ENCODE measurements at regions not wholly inside any gene's neighbourhood (a gene's known extent, or its start where the extent isn't known, plus 50 kb on each side); places are given as distances from the start of the nearest gene placed in this dataset.
"Not testable (repeated sequence)": the region's sequence is repeated elsewhere in the genome, so short reads cannot be mapped to it uniquely, and the experiment has no call there.

DNA sequence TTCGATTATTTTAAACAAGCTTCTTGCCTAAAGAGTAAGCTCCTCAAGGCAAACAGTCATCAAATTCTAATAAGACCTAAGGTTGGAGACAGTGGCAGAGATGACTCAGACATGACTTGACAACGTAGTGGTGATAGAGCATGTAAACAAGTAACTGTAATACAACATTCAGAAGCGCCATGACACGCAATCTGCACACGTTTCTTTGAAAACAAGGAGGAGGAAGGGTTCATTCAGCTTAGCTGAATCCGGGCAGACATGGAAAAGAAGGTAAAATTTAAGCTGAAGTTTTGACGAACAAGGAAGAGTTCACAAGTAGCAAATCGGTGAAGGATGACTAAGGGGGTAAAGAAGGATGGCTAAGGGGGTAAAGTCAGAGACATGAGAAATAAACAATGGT lies 152.4 kb upstream of the ZC3H12C start:
- ATAC-seq: peak; percentile 71

DNA sequence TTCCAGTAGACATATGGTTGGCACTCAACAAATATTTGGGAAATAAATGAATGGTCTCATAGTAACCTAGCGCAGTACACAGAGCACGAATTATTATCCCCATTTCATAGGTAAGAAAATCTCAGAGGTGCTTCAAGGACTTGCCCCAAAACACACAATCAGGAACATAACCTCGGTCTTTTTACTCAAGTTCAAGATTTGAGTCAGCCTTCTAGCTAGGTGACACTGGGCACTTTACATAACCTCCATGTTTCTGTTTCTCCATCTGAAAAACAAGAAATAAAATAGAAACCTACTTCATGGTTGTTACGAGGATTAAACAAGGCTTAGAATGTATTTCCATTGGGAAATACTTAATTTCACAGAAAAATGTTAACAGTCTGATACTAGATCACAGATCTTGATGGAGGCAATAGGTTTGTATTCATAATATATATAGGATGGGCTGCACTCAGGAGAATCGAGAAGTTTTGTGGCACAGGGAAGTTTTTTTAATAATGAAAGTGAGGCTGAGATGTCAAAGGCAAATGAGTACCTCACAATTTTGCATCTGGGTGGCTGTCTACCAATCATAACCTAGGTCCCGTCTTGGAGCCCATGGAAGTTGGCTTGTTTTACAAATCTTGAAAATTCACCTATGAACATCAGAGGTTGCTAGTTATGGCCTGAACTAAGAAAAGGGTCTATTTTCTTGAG lies 147.4 kb upstream of the ZC3H12C start:
- ATAC-seq: no peak

GRCh38 chr11:109946322-109946846 lies 146.8 kb upstream of the ZC3H12C start:
- peak; percentile 98 for ATAC-seq

- no peak for ATAC-seq
Observed at GRCh38 chr11:109954534-109954933, 138.7 kb upstream of the ZC3H12C start.

GRCh38 chr11:109956124-109956793 lies 136.9 kb upstream of the ZC3H12C start:
- ATAC-seq: no peak

GRCh38 chr11:109957000-109957399 lies 136.2 kb upstream of the ZC3H12C start:
- no peak for ATAC-seq

DNA sequence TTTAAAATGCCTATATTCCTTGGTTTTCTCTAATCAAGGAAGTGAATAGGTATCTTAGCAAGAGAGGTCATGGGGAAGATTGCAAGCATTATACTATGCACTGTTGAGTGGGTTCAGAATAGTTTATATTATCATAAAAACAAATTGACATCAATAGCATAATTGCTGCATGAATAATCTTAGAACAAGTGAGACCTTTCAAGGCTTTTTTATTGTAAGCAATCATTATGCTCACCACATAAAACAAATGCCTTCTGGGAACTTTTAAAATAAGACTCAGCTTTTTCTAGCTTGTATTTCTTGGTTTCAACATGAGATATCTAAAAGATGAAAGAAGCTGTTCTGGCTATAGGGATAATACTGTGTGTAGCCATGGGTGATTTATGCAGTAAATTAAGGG lies 135.6 kb upstream of the ZC3H12C start:
- no peak for ATAC-seq

DNA sequence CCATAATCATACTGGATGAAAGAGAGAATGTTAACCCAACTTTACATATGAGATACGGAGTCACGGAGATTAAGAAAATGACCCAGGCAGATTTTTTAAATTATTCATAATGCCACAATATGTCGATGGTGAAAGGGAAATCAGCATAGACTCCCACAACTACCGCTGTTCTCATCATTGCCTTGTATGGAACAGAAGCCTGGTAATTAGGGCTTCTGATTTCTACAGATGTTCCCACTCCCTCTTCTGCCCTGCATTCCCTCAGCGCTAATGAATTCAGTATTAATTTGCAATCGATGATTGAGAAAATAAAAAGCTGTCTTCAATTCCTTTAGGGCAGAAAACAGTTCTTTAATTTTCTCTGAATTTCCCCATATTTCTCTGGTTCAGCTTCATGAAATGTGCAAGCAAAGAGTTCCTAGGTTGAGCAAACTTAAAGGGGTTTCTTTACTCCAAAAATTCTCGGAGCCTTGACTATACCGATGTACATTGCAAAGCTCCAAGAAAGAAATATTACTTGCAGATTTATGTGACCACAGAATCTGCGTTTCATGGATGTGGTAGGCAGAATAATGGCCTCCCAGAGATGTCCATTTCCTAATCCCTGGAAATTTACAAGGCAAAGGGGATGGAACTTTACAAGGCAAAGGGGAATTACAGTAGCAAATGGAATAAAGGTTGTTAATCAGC lies 134.9 kb upstream of the ZC3H12C start:
- ATAC-seq: no peak

- ATAC-seq: no peak
Observed at GRCh38 chr11:109958821-109959166, 134.4 kb upstream of the ZC3H12C start.

DNA sequence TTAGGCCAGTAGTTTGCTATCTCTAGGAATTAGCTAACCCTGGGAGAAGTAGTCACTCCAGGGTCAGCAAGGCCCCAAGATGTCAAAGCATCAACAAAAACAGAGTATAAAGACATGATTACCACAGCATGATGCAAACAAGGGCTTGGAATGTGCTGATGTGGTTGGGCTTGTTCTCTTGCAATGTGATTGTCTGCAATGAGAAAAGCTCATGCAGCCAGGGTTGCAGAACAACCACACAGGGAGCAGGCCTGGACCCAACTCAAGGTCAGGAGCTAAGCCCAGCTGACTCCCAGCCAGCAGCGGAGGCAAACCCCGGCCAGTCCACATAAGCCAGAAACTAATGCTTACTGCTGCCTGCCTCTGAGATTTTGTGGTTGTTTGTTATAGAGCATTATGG lies 132.4 kb upstream of the ZC3H12C start:
- ATAC-seq: no peak

GRCh38 chr11:109961261-109961660 lies 131.9 kb upstream of the ZC3H12C start:
- ATAC-seq: no peak

DNA sequence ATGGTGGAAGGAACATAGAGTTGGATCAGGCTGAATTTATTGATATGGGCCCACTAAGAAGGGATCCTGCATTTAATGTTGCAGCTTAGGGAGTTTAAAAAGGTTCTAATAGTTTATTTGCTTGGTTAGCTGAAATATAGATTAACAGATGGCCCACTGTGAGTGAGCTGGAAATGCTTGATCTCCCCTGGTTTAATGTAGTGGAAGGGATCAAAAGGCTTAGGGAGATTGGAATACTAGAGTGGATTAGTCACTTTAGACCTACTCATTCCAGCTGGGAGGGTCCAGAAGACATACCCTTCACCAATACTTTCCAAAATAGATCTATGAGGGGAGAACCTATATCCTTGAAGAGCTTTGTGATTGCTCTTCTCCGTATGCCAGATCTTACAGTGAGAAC lies 130.1 kb upstream of the ZC3H12C start:
- ATAC-seq: no peak

GRCh38 chr11:109964487-109964886 lies 128.7 kb upstream of the ZC3H12C start:
- ATAC-seq: no peak

DNA sequence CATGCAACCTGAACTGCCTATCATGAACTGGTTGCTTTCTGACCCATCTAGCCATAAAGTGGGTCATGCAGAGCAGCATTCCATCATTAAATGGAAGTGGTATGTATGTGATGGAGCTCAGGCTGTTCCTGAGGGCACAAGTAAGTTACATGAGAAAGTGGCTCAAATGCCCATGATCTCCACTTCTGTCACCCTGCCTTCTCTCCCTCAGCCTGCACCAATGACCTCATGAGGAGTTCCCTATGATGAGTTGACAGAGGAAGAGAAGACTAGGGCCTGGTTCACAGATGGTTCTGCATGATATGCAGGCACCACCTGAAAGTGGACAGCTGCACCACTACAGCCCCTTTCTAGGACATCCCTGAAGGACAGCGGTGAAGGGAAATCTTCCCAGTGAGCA lies 127.7 kb upstream of the ZC3H12C start:
- not testable (repeated sequence) for ATAC-seq

DNA sequence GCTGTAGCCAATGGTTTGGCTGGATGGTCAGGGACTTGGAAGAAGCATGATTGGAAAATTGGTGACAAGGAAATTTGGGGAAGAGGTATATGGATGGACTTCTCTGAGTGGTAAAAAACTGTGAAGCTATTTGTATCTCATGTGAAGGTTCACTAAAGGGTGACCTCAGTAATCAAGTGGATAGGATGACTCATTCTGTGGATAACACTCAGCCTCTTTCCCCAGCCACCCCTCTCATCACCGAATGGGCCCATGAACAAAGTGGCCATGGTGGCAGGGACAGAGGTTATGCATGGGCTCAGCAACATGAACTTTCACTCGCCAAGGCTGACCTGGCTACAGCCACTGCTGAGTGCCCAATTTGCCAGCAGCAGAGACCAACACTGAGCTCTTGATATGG lies 127.3 kb upstream of the ZC3H12C start:
- not testable (repeated sequence) for ATAC-seq

DNA sequence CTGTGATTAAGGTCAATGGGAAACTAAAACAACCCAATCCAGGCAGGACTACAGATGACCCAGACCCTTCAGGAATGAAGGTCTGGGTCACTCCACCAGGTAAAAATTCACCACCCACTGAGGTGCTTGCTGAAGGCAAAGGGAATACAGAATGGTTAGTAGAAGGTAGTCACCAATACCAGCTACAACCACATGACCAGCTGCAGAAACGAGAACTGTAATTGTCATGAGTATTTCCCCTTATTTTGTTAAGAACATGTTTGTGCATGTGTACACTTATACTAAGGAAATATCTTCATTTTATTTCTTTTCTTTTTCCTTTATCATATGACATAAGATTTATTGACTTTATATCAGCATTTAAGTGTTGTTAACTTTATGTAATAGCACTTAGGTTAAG lies 126.1 kb upstream of the ZC3H12C start:
- ATAC-seq: not testable (repeated sequence)

DNA sequence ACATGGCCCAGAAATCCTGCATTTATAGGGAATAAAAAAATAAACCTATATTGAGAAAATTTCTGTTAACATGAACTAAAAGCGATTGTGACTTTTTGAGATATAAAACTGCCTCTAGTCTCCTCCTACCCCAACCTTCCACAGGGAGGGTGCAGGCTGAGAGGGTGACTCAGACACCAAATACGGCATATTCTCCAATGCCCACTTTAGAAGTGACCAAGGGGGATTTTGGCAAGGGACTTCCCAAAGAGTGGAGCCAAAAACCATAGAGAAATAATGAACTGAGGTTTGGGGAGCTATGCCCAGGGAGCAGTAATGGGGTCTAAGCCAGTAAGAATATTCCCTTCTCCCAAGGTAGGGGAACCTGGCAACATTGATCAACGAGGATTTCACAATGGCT lies 124.9 kb upstream of the ZC3H12C start:
- ATAC-seq: no peak

- ATAC-seq: no peak
Observed at GRCh38 chr11:109968781-109969180, 124.4 kb upstream of the ZC3H12C start.

- ATAC-seq: no peak
Observed at GRCh38 chr11:109970516-109971183, 122.5 kb upstream of the ZC3H12C start.

GRCh38 chr11:109971184-109971523 lies 122.0 kb upstream of the ZC3H12C start:
- no peak for ATAC-seq

DNA sequence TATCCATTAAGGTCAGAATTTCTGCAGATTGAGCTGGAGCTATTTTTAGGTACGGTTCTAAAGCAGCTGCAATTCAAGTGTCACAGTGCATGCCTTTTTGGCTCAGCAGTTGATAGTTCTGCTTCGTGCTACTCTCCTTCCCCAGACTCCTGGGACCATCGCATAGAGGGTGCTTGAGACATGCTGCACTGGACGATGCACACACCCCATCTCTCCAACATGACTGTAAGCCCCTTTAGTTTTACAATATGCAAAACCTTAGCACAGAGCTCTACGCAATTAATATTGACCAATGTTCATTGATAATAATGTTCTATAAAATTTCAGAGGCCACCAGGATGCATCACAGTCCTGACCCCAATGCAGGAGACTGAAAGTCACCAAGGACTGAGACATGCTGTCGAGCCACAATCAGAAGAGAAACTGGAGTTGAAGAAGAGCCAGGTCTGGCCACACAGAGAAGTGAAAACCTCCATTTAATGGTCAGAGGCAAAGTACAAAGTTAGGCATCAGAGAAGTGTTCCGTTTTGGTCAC lies 120.9 kb upstream of the ZC3H12C start:
- no peak for ATAC-seq

DNA sequence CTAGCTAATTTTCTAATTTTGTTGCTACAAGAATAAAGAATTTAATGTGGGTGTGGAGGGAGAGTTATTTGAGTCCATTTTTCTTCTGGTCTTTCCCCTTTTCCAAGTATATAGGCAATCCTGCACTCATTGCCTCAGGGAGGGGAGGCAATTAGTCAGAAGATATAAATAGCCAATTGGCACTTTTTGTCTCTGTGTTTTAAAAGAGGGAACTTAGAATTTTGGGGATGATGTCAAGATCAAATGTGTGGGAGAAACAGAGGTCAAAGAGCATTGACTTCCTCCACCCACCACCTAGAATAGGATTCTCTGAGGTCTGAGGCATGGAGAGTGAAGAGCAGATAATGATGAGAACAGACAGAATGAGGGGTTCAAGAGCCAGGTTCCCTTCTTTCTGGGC lies 120.3 kb upstream of the ZC3H12C start:
- no peak for ATAC-seq

DNA sequence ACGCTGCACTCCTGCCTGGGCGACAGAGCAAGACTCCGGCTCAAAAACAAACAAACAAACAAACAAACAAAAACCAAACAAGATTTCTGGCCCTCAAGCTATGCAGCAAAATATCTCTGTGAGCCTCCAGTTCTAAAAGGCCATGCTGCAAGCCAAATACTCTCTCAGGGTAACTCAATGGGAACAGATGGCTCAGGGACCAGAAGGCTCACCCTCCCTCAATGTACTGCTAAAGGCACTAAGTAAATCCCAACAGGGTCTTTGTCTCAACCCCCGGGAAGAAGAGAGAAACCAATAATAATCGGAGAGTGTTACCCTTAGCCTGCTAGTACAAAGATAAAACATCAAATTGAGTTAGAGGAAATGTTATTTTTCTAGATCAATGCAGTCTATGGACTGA lies 119.7 kb upstream of the ZC3H12C start:
- ATAC-seq: no peak
